Caco-2 (cell line): ENCODE measurements at regions not wholly inside any gene's neighbourhood (a gene's known extent, or its start where the extent isn't known, plus 50 kb on each side); places are given as distances from the start of the nearest gene placed in this dataset.

Source experiments
- BruUV-seq: library from RNA; stranded (reverse); fragments of 400-500 nt; replicated peaks from 2 replicates; lab custom pipeline; 2021; lab: Mats Ljungman, UMichigan
- CTCF ChIA-PET: fragments of 300-600 bp; sonication (Branson Sonifier 250); formaldehyde crosslinking; loops from one replicate; lab custom pipeline; 2022; ENCODE audit warnings: antibody characterized with exemption; lab: Charles Lee
- POLR2A ChIA-PET: fragments of 300-600 bp; sonication (Branson Sonifier 250); formaldehyde crosslinking; loops from one replicate; lab custom pipeline; 2022; ENCODE audit warnings: antibody characterized with exemption; lab: Charles Lee
- DNase-seq, 2 experiments: peaks; one replicate each; pipeline versions ENCODE4 v3.0.0 to v3.0.0-alpha.2; 2020 to 2022
- H3K27me3 ChIP-seq: replicated peaks from 2 replicates; pipeline ENCODE4 v1.6.0; 2011; ENCODE audit warnings: low read length; ENCODE audit not compliant: control insufficient read depth, insufficient read depth
- H3K36me3 ChIP-seq: 2 replicates; pipeline ENCODE4 v1.5.1; 2011; ENCODE audit warnings: low read length; ENCODE audit not compliant: control insufficient read depth, insufficient read depth
- H3K4me1 ChIP-seq: fragments of 250-450 bp; sonication (Bioruptor Pico); 2 replicates; pipeline ENCODE4 v1.5.1; 2020; ENCODE audit warnings: mild to moderate bottlenecking
- H3K4me3 ChIP-seq: 2 replicates; pipeline ENCODE4 v1.5.1; 2011; ENCODE audit warnings: low read depth, mild to moderate bottlenecking, control low read depth, low read length
- H3K9me3 ChIP-seq: fragments of 250-450 bp; sonication (Bioruptor Pico); 2 replicates; pipeline ENCODE4 v1.5.1; 2020; ENCODE audit warnings: mild to moderate bottlenecking, moderate library complexity
- H3K27ac Mint-ChIP-seq: one replicate; pipeline ENCODE4 v1.8.0; 2022; ENCODE audit warnings: mixed read lengths; ENCODE audit not compliant: unreplicated experiment
- H3K27me3 Mint-ChIP-seq: one replicate; pipeline ENCODE4 v1.8.0; 2022; ENCODE audit warnings: mixed read lengths; ENCODE audit not compliant: insufficient read depth, unreplicated experiment
- H3K36me3 Mint-ChIP-seq: one replicate; pipeline ENCODE4 v1.8.0; 2022; ENCODE audit warnings: mild to moderate bottlenecking, mixed read lengths; ENCODE audit not compliant: insufficient read depth, unreplicated experiment
- H3K4me1 Mint-ChIP-seq: one replicate; pipeline ENCODE4 v1.8.0; 2022; ENCODE audit warnings: low read depth, mixed read lengths; ENCODE audit not compliant: unreplicated experiment
- H3K4me3 Mint-ChIP-seq: one replicate; pipeline ENCODE4 v1.8.0; 2022; ENCODE audit warnings: mild to moderate bottlenecking, moderate library complexity, mixed read lengths; ENCODE audit not compliant: unreplicated experiment
- H3K9me3 Mint-ChIP-seq: one replicate; pipeline ENCODE4 v1.8.0; 2022; ENCODE audit warnings: mixed read lengths; ENCODE audit not compliant: unreplicated experiment
- intact Hi-C: fragments of 100-400 bp; cut with micrococcal nuclease; formaldehyde crosslinking; loops from one replicate; pipeline ENCODE4 v1.10.0; 2022; ENCODE audit not compliant: unreplicated experiment
- TF ChIP-seq, protein P1 (sequence below), 2 experiments: fragments of 200-600 bp in 1 of 2; IDR thresholded peaks; 1 replicate in 1 of 2; 2 replicates in 1 of 2; pipeline versions ENCODE4 v1.5.1 to v1.8.0; 2011 to 2022; ENCODE audit warnings: antibody characterized with exemption in 1 of 2, control low read depth in 1 of 2, inconsistent platforms in 1 of 2, low read depth in 1 of 2, low read length in 1 of 2, mild to moderate bottlenecking in 1 of 2, moderate library complexity in 1 of 2; ENCODE audit not compliant: insufficient read depth in 1 of 2, severe bottlenecking in 1 of 2, unreplicated experiment in 1 of 2

DNA sequence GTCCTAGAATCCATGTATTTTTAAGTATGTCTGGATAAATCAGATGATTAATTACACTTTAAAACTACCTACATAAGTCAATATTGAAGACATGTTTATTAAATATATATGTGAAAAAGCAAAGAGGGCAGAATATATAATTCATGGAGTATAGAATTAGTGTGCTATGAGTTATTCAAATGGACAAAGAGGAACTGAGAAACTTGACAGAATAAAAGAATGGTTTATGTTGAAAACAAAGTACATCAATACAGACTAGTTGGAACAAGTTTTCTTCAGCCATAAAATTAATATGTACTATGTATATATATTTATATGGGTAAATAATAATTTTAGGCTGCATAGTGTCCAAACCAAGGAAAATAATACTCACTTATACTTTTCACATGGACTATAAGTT is 173.5 kb downstream of the NPFFR2 start:
- Mint-ChIP-seq H3K36me3 (no peaks in the 10 kb centered on the region), H3K4me1 (peaks cover 7% of the 10 kb centered on the region), H3K4me3 (no peak overlapping the region), H3K27ac (no peak overlapping the region), H3K9me3 (no peaks in the 10 kb centered on the region), H3K27me3 (no peaks in the 10 kb centered on the region)
- no peak overlapping the region for H3K4me3 ChIP-seq
- CTCF ChIA-PET: no interaction called here
- no peaks in the 10 kb centered on the region for H3K27me3 ChIP-seq
- TF ChIP-seq, protein P1, sequence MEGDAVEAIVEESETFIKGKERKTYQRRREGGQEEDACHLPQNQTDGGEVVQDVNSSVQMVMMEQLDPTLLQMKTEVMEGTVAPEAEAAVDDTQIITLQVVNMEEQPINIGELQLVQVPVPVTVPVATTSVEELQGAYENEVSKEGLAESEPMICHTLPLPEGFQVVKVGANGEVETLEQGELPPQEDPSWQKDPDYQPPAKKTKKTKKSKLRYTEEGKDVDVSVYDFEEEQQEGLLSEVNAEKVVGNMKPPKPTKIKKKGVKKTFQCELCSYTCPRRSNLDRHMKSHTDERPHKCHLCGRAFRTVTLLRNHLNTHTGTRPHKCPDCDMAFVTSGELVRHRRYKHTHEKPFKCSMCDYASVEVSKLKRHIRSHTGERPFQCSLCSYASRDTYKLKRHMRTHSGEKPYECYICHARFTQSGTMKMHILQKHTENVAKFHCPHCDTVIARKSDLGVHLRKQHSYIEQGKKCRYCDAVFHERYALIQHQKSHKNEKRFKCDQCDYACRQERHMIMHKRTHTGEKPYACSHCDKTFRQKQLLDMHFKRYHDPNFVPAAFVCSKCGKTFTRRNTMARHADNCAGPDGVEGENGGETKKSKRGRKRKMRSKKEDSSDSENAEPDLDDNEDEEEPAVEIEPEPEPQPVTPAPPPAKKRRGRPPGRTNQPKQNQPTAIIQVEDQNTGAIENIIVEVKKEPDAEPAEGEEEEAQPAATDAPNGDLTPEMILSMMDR (IDR thresholded peaks at IDR 0.05; ENCODE audit: insufficient read depth in 1 of 2, low read depth in 1 of 2, low read length in 1 of 2, severe bottlenecking in 1 of 2, unreplicated experiment in 1 of 2): no peak
- no TSS peak for BruUV-seq
- DNase-seq: no peak
- H3K9me3 ChIP-seq: no peaks in the 10 kb centered on the region
- peaks cover 18% of the 10 kb centered on the region for H3K4me1 ChIP-seq
- intact Hi-C loops: no loop called here
- POLR2A ChIA-PET: no interaction called here
- H3K36me3 ChIP-seq: no peaks in the 10 kb centered on the region

DNA sequence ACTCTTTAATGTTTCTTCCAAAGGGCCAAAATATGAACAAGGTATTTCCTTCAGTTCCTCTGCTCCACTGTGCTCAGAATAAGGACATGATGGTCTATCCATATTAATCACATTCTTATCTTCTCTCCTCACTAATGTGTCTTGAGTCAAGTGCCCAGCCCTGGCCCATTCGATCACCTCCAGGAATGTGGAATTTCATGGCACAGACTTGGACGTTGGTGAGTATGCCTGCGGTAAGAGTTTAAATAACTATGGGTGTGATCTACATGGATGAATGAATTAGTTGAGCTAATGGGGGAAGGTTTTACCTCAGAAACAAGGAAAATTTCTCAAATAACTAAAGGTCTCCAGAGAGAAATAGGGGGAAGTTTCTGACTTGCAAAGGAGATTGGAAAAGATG is 174.0 kb downstream of the NPFFR2 start:
- CTCF ChIA-PET: no interaction called here
- H3K36me3 ChIP-seq: no peaks in the 10 kb centered on the region
- H3K27me3 ChIP-seq: no peaks in the 10 kb centered on the region
- H3K4me3 ChIP-seq: no peak overlapping the region
- no peaks in the 10 kb centered on the region for H3K36me3 Mint-ChIP-seq
- H3K9me3 Mint-ChIP-seq: no peaks in the 10 kb centered on the region
- peaks cover 12% of the 10 kb centered on the region for H3K4me1 Mint-ChIP-seq
- no peak for DNase-seq
- no peak overlapping the region for H3K27ac Mint-ChIP-seq
- no peaks in the 10 kb centered on the region for H3K9me3 ChIP-seq
- peaks cover 20% of the 10 kb centered on the region for H3K4me1 ChIP-seq
- TF ChIP-seq, protein P1 (IDR thresholded peaks at IDR 0.05; ENCODE audit: insufficient read depth in 1 of 2, low read depth in 1 of 2, low read length in 1 of 2, severe bottlenecking in 1 of 2, unreplicated experiment in 1 of 2): no peak
- no peaks in the 10 kb centered on the region for H3K27me3 Mint-ChIP-seq
- no peak overlapping the region for H3K4me3 Mint-ChIP-seq
- intact Hi-C loops: no loop called here
- no TSS peak for BruUV-seq
- POLR2A ChIA-PET: no interaction called here

DNA sequence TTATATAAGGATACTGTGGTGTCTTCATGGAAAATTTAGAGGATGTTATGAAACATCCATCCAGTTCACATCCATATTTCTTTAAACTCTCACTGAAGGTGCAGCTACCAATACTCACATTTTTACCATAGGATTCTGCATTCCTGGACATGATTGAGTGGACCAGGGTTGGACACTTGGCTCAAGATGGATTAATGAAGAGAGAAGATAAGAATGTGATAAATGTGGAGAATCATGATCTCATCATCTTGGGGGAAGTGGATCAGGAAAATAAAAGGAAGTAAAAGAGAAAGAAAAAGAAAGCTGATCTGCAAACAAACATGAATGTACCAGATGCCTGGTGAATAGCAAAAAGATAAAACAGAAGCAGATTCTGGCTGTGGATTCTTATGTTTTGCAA is 175.4 kb downstream of the NPFFR2 start:
- DNase-seq: no peak
- ChIA-PET POLR2A (no interaction called here), CTCF (no interaction called here)
- BruUV-seq: no TSS peak
- Mint-ChIP-seq H3K27ac (no peak overlapping the region), H3K4me1 (peaks cover 14% of the 10 kb centered on the region), H3K27me3 (no peaks in the 10 kb centered on the region), H3K36me3 (no peaks in the 10 kb centered on the region), H3K4me3 (no peak overlapping the region), H3K9me3 (no peaks in the 10 kb centered on the region)
- TF ChIP-seq, protein P1 (IDR thresholded peaks at IDR 0.05; ENCODE audit: insufficient read depth in 1 of 2, low read depth in 1 of 2, low read length in 1 of 2, severe bottlenecking in 1 of 2, unreplicated experiment in 1 of 2): no peak
- Histone ChIP-seq H3K36me3 (no peaks in the 10 kb centered on the region), H3K4me3 (no peak overlapping the region), H3K9me3 (no peaks in the 10 kb centered on the region), H3K27me3 (no peaks in the 10 kb centered on the region), H3K4me1 (peaks cover 20% of the 10 kb centered on the region)
- intact Hi-C loops: no loop called here
